HepG2 (cell line): ENCODE measurements at regions not wholly inside any gene's neighbourhood (a gene's known extent, or its start where the extent isn't known, plus 50 kb on each side); places are given as distances from the start of the nearest gene placed in this dataset.

Source experiments
- ATAC-seq: fragments of 200-7000 bp; cut with Tn5 transposase; 3 replicates; pipeline ENCODE4 v1.9.1; 2020; ENCODE audit warnings: mild to moderate bottlenecking, moderate library complexity
- BruUV-seq: library from RNA; stranded (reverse); fragments of 400-500 nt; replicated peaks from 2 replicates; lab custom pipeline; 2021; lab: Mats Ljungman, UMichigan
- CTCF ChIA-PET: fragments of 300-600 bp; formaldehyde crosslinking; extraction: SDS; loops from one replicate; lab custom pipeline; 2021; ENCODE audit warnings: low total read pairs, inconsistent platforms, low intra/inter-chr PET ratio; lab: Yijun Ruan, JAX
- POLR2A ChIA-PET: fragments of 350-600 bp; sonication (Branson Sonifier 250); formaldehyde crosslinking; loops from one replicate; lab custom pipeline; 2020; ENCODE audit warnings: antibody characterized with exemption, inconsistent platforms; lab: Yijun Ruan, JAX
- DNase-seq: peaks from one replicate; pipeline ENCODE4 v3.0.0-alpha.2; 2015; ENCODE audit warnings: low spot score
- FAIRE-seq: peaks from 3 replicates; lab custom pipeline; 2011; peaks lifted over from hg19 to GRCh38; lab: Jason Lieb, UNC
- H2AFZ ChIP-seq: one replicate; pipeline ENCODE4 v1.6.1; 2011; ENCODE audit warnings: low read length, inconsistent platforms
- H3K27ac ChIP-seq: fragments of 300-600 bp; 3 replicates; pipeline ENCODE4 v1.8.0; 2011; ENCODE audit warnings: mixed run types, mild to moderate bottlenecking, mixed read lengths, low read length, inconsistent platforms; ENCODE audit not compliant: insufficient read depth; ENCODE audit errors: extremely low read length
- H3K27me3 ChIP-seq, 2 experiments: fragments of 200-600 bp in 1 of 2; 2 replicates in 1 of 2; 3 replicates in 1 of 2; pipeline versions ENCODE4 v1.6.0 to v1.8.0; 2011; ENCODE audit warnings: low read length in 2 of 2, mild to moderate bottlenecking in 2 of 2, moderate library complexity in 2 of 2, inconsistent platforms in 1 of 2; ENCODE audit not compliant: insufficient read depth in 2 of 2, control insufficient read depth in 1 of 2
- H3K36me3 ChIP-seq, 2 experiments: fragments of 200-600 bp in 1 of 2; replicated peaks in 1 of 2; 2 replicates in 1 of 2; 3 replicates in 1 of 2; pipeline versions ENCODE4 v1.5.1 to v1.8.0; 2011; ENCODE audit warnings: low read length in 2 of 2, inconsistent platforms in 1 of 2; ENCODE audit not compliant: insufficient read depth in 2 of 2, control insufficient read depth in 1 of 2
- H3K4me1 ChIP-seq: 2 replicates; pipeline ENCODE4 v1.5.1; 2012; ENCODE audit warnings: low read length, inconsistent platforms; ENCODE audit not compliant: insufficient read depth
- H3K4me2 ChIP-seq: 2 replicates; pipeline ENCODE4 v1.6.0; 2011; ENCODE audit warnings: low read depth, low read length, inconsistent platforms
- H3K4me3 ChIP-seq, 3 experiments: fragments of 200-600 bp in 1 of 3; sonication (generic), shearing (Covaris generic) in 1 of 3; replicated peaks in 1 of 3; 2 replicates each; pipeline ENCODE4 v1.5.1; 2011 to 2016; ENCODE audit warnings: low read length in 3 of 3, inconsistent platforms in 2 of 3, low read depth in 2 of 3, mild to moderate bottlenecking in 2 of 3, control low read depth in 1 of 3, mixed read lengths in 1 of 3; ENCODE audit not compliant: insufficient read depth in 1 of 3
- H3K79me2 ChIP-seq: one replicate; pipeline ENCODE4 v1.6.1; 2011; ENCODE audit warnings: low read length, inconsistent platforms; ENCODE audit not compliant: insufficient read depth
- H3K9ac ChIP-seq: 2 replicates; pipeline ENCODE4 v1.6.0; 2011; ENCODE audit warnings: mild to moderate bottlenecking, low read depth, low read length, inconsistent platforms; ENCODE audit not compliant: insufficient read depth
- H3K9me3 ChIP-seq: 2 replicates; pipeline ENCODE4 v1.5.1; 2012; ENCODE audit warnings: mild to moderate bottlenecking, low read length
- H4K20me1 ChIP-seq: 2 replicates; pipeline ENCODE4 v1.6.0; 2011; ENCODE audit warnings: inconsistent platforms, mild to moderate bottlenecking, low read length, moderate library complexity; ENCODE audit not compliant: insufficient read depth
- ATF7 ChIP-seq, 2 experiments: fragments of 450-650 bp in 1 of 2; sonication (generic) in 1 of 2; formaldehyde crosslinking in 1 of 2; IDR thresholded peaks; 2 replicates each; pipeline versions ENCODE4 v1.4.0 to v1.6.1; 2016 to 2020; ENCODE audit warnings: antibody characterized with exemption in 1 of 2, mild to moderate bottlenecking in 1 of 2, missing genetic modification reagents in 1 of 2
- CBFB ChIP-seq: sonication (generic); formaldehyde crosslinking; IDR thresholded peaks from 2 replicates; pipeline ENCODE4 v1.4.0; 2020; ENCODE audit warnings: missing genetic modification reagents
- GATAD1 ChIP-seq: IDR thresholded peaks from 2 replicates; pipeline ENCODE4 v1.6.1; 2016; ENCODE audit warnings: missing genetic modification reagents, missing compliant biosample characterization
- MIER3 ChIP-seq: IDR thresholded peaks from 2 replicates; pipeline ENCODE4 v1.6.1; 2016; ENCODE audit warnings: missing compliant biosample characterization, borderline replicate concordance
- MTA1 ChIP-seq: sonication (generic); formaldehyde crosslinking; IDR thresholded peaks from 2 replicates; pipeline ENCODE4 v1.4.0; 2020; ENCODE audit warnings: missing genetic modification reagents, mild to moderate bottlenecking, borderline replicate concordance
- RAD21 ChIP-seq: fragments of 450-650 bp; formaldehyde crosslinking; IDR thresholded peaks from 2 replicates; pipeline ENCODE4 v1.5.0; 2020; ENCODE audit warnings: mild to moderate bottlenecking
- ZFP37 ChIP-seq: sonication (generic); formaldehyde crosslinking; IDR thresholded peaks from 2 replicates; pipeline ENCODE4 v1.4.0; 2020; ENCODE audit warnings: missing genetic modification reagents, borderline replicate concordance
- ZMYM2 ChIP-seq: sonication (generic); formaldehyde crosslinking; IDR thresholded peaks from 2 replicates; pipeline ENCODE4 v1.8.0; 2022; ENCODE audit warnings: mild to moderate bottlenecking, missing genetic modification reagents
- ZNF143 ChIP-seq: sonication (generic); formaldehyde crosslinking; IDR thresholded peaks from 2 replicates; pipeline ENCODE4 v1.4.0; 2020; ENCODE audit warnings: missing genetic modification reagents
- ZNF263 ChIP-seq: sonication (generic); formaldehyde crosslinking; IDR thresholded peaks from 2 replicates; pipeline ENCODE4 v1.4.0; 2020; ENCODE audit warnings: missing genetic modification reagents
- WGBS: methylation state at CpG from one replicate; pipeline ENCODE4 v1.1.6; 2017; ENCODE audit warnings: low lambda C conversion rate; 5-methylcytosine and 5-hydroxymethylcytosine counted together
- in situ Hi-C: cut with HindIII; loops from 2 replicates; pipeline ENCODE4 v1.10.0; 2017; ENCODE audit warnings: low pct_unique_long_range_greater_than_20kb; ENCODE audit not compliant: extremely low pct_ligation_motif_present
- intact Hi-C: fragments of 100-400 bp; cut with micrococcal nuclease; formaldehyde crosslinking; loops from one replicate; pipeline ENCODE4 v1.10.0; 2022; ENCODE audit not compliant: unreplicated experiment

GRCh38 chr11:127966821-127967220, 620.5 kb downstream of the ETS1 start:
- no peaks in the 10 kb centered on the region for H3K79me2 ChIP-seq
- DNase-seq (no peak), FAIRE-seq (no peak), ATAC-seq (no peak)
- BruUV-seq, result no TSS peak
- no peaks in the 10 kb centered on the region for H3K27me3 ChIP-seq
- no peaks in the 10 kb centered on the region for H4K20me1 ChIP-seq
- no peaks in the 10 kb centered on the region for H3K4me1 ChIP-seq
- TF ChIP-seq ZNF263 (CRISPR knock-in tag) (no peak), CBFB (CRISPR knock-in tag) (no peak), MTA1 (no peak), MIER3 (no peak), GATAD1 (CRISPR knock-in tag) (no peak), RAD21 (CRISPR knock-in tag) (no peak), ZFP37 (CRISPR knock-in tag) (no peak), ZMYM2 (CRISPR knock-in tag) (no peak)
- no peak overlapping the region for H2AFZ ChIP-seq
- no peak overlapping the region for H3K27ac ChIP-seq
- WGBS, result 27% methylated on average over 1 of the region's 1 CpG
- peaks cover 81% of the 10 kb centered on the region for H3K9me3 ChIP-seq
- ChIA-PET POLR2A (no interaction called here), CTCF (no interaction called here)
- no peak overlapping the region for H3K4me2 ChIP-seq
- H3K36me3 ChIP-seq, result no peaks in the 10 kb centered on the region
- no peak overlapping the region for H3K4me3 ChIP-seq
- H3K9ac ChIP-seq, result no peak overlapping the region
- in situ Hi-C loops, result no loop called here
- intact Hi-C loops, result no loop called here

- Histone ChIP-seq H3K4me2 (no peak overlapping the region), H3K9me3 (peaks cover 81% of the 10 kb centered on the region), H3K36me3 (no peaks in the 10 kb centered on the region), H3K4me1 (no peaks in the 10 kb centered on the region), H3K4me3 (no peak overlapping the region), H3K27ac (no peak overlapping the region), H3K27me3 (no peaks in the 10 kb centered on the region), H4K20me1 (no peaks in the 10 kb centered on the region), H2AFZ (no peak overlapping the region), H3K79me2 (no peaks in the 10 kb centered on the region), H3K9ac (no peak overlapping the region)
- BruUV-seq, result no TSS peak
- FAIRE-seq (no peak), ATAC-seq (no peak), DNase-seq (no peak)
- in situ Hi-C loops (no loop called here), intact Hi-C loops (no loop called here)
- 5% methylated on average over 2 of the region's 2 CpGs for WGBS
- ChIA-PET POLR2A (no interaction called here), CTCF (no interaction called here)
- TF ChIP-seq ATF7 (IDR thresholded peaks at IDR 0.05), result peak; percentile 72
- no peak for TF ChIP-seq ATF7 (CRISPR knock-in tag; IDR thresholded peaks at IDR 0.05)
- TF ChIP-seq ZNF143 (CRISPR knock-in tag), result no peak
Observed at GRCh38 chr11:127965939-127966668, 621.3 kb downstream of the ETS1 start.
